HG02588 (cell line): ENCODE measurements at regions not wholly inside any gene's neighbourhood (a gene's known extent, or its start where the extent isn't known, plus 50 kb on each side); places are given as distances from the start of the nearest gene placed in this dataset.

Experiments used
- ATAC-seq: cut with Tn5 transposase; IDR thresholded peaks from one replicate; pipeline ENCODE4 v1.9.1; 2021; ENCODE audit warnings: mild to moderate bottlenecking, moderate library complexity; ENCODE audit not compliant: unreplicated experiment

GRCh38 chr2:145682546-145683157 is 1162.7 kb upstream of the ZEB2 start:
- no peak for ATAC-seq

- no peak for ATAC-seq
Measured at GRCh38 chr2:145680276-145680675, 1160.4 kb upstream of the ZEB2 start.

- ATAC-seq: no peak
Measured at GRCh38 chr2:145677371-145677770, 1157.5 kb upstream of the ZEB2 start.

GRCh38 chr2:145674705-145675104 is 1154.8 kb upstream of the ZEB2 start:
- ATAC-seq: no peak

GRCh38 chr2:145669301-145669700 is 1149.4 kb upstream of the ZEB2 start:
- no peak for ATAC-seq

- no peak for ATAC-seq
Measured at GRCh38 chr2:145666552-145666951, 1146.6 kb upstream of the ZEB2 start.

GRCh38 chr2:145657265-145657664 is 1137.3 kb upstream of the ZEB2 start:
- no peak for ATAC-seq

- ATAC-seq: no peak
Measured at GRCh38 chr2:145655165-145655765, 1135.3 kb upstream of the ZEB2 start.

- ATAC-seq: no peak
Measured at GRCh38 chr2:145654746-145655145, 1134.8 kb upstream of the ZEB2 start.

- no peak for ATAC-seq
Measured at GRCh38 chr2:145654156-145654555, 1134.2 kb upstream of the ZEB2 start.

- no peak for ATAC-seq
Measured at GRCh38 chr2:145653553-145653952, 1133.6 kb upstream of the ZEB2 start.

GRCh38 chr2:145652571-145653545 is 1132.9 kb upstream of the ZEB2 start:
- no peak for ATAC-seq

GRCh38 chr2:145652036-145652435 is 1132.1 kb upstream of the ZEB2 start:
- no peak for ATAC-seq

- no peak for ATAC-seq
Measured at GRCh38 chr2:145650226-145650625, 1130.3 kb upstream of the ZEB2 start.

- no peak for ATAC-seq
Measured at GRCh38 chr2:145649061-145649460, 1129.1 kb upstream of the ZEB2 start.

GRCh38 chr2:145644820-145645302 is 1124.9 kb upstream of the ZEB2 start:
- ATAC-seq: peak; percentile 94

GRCh38 chr2:145638675-145639074 is 1118.8 kb upstream of the ZEB2 start:
- ATAC-seq: no peak

GRCh38 chr2:145635706-145636427 is 1115.9 kb upstream of the ZEB2 start:
- ATAC-seq: no peak

GRCh38 chr2:145631561-145631960 is 1111.6 kb upstream of the ZEB2 start:
- no peak for ATAC-seq

GRCh38 chr2:145626301-145626700 is 1106.4 kb upstream of the ZEB2 start:
- ATAC-seq: no peak

GRCh38 chr2:145625111-145625510 is 1105.2 kb upstream of the ZEB2 start:
- no peak for ATAC-seq
